WTC11 (cell line): ENCODE measurements at regions not wholly inside any gene's neighbourhood (a gene's known extent, or its start where the extent isn't known, plus 50 kb on each side); places are given as distances from the start of the nearest gene placed in this dataset.

ENCODE experiments used
- ATAC-seq: fragments of 200-7000 bp; cut with Tn5 transposase; 2 replicates; pipeline ENCODE4 v1.10.0; 2021; ENCODE audit warnings: mild to moderate bottlenecking, moderate library complexity
- CTCF ChIA-PET: fragments of 300-600 bp; sonication (Branson Sonifier 250); formaldehyde crosslinking; loops from one replicate; lab custom pipeline; 2021; ENCODE audit warnings: antibody characterized with exemption; lab: Charles Lee
- POLR2A ChIA-PET: fragments of 350-600 bp; sonication (Branson Sonifier 250); formaldehyde crosslinking; loops from one replicate; lab custom pipeline; 2021; ENCODE audit warnings: antibody characterized with exemption; lab: Charles Lee
- DNase-seq: peaks from one replicate; pipeline ENCODE4 v3.0.0; 2021; ENCODE audit warnings: low spot score
- H3K27ac Mint-ChIP-seq: 2 replicates; pipeline ENCODE4 v1.8.0; 2021; ENCODE audit warnings: mixed read lengths
- H3K27me3 Mint-ChIP-seq: 2 replicates; pipeline ENCODE4 v1.8.0; 2021; ENCODE audit warnings: low read depth, mild to moderate bottlenecking, moderate library complexity, mixed read lengths
- H3K36me3 Mint-ChIP-seq: 2 replicates; pipeline ENCODE4 v1.8.0; 2021; ENCODE audit warnings: mixed read lengths
- H3K4me1 Mint-ChIP-seq: 2 replicates; pipeline ENCODE4 v1.8.0; 2022; ENCODE audit warnings: mixed read lengths
- H3K4me3 Mint-ChIP-seq: 2 replicates; pipeline ENCODE4 v1.8.0; 2021; ENCODE audit warnings: mild to moderate bottlenecking, moderate library complexity, mixed read lengths
- H3K9me3 Mint-ChIP-seq: 2 replicates; pipeline ENCODE4 v1.8.0; 2021; ENCODE audit warnings: mixed read lengths
- CREB1 ChIP-seq: sonication (generic); formaldehyde crosslinking; IDR thresholded peaks from 2 replicates; pipeline ENCODE4 v1.8.0; 2023; ENCODE audit warnings: mild to moderate bottlenecking, missing genetic modification reagents
- CTCF ChIP-seq: fragments of 200-600 bp; IDR thresholded peaks from 2 replicates; pipeline ENCODE4 v1.8.0; 2022; ENCODE audit warnings: antibody characterized with exemption
- E2F1 ChIP-seq: sonication (generic); formaldehyde crosslinking; IDR thresholded peaks from 2 replicates; pipeline ENCODE4 v1.8.0; 2022; ENCODE audit warnings: mild to moderate bottlenecking, missing genetic modification reagents
- ETV6 ChIP-seq: sonication (generic); formaldehyde crosslinking; IDR thresholded peaks from 2 replicates; pipeline ENCODE4 v1.8.1; 2022; ENCODE audit warnings: mild to moderate bottlenecking, missing genetic modification reagents
- FOXP1 ChIP-seq: sonication (generic); formaldehyde crosslinking; IDR thresholded peaks from 2 replicates; pipeline ENCODE4 v1.8.0; 2022; ENCODE audit warnings: missing genetic modification reagents, mild to moderate bottlenecking, moderate library complexity, borderline replicate concordance
- GRHL2 ChIP-seq: fragments of 250-450 bp; sonication (Bioruptor Pico); IDR thresholded peaks from 2 replicates; pipeline ENCODE4 v1.8.0; 2022; ENCODE audit warnings: mild to moderate bottlenecking, moderate library complexity; ENCODE audit not compliant: insufficient replicate concordance, severe bottlenecking
- IRF1 ChIP-seq: sonication (generic); formaldehyde crosslinking; IDR thresholded peaks from 2 replicates; pipeline ENCODE4 v1.8.0; 2023; ENCODE audit warnings: missing genetic modification reagents
- JAZF1 ChIP-seq: fragments of 250-450 bp; sonication (Bioruptor Pico); IDR thresholded peaks from 2 replicates; pipeline ENCODE4 v1.9.0; 2021; ENCODE audit warnings: moderate library complexity, mild to moderate bottlenecking, inconsistent platforms
- MYBL2 ChIP-seq: sonication (generic); formaldehyde crosslinking; IDR thresholded peaks from 2 replicates; pipeline ENCODE4 v1.8.1; 2023; ENCODE audit warnings: mild to moderate bottlenecking, moderate library complexity, missing genetic modification reagents
- NR3C1 ChIP-seq: sonication (generic); formaldehyde crosslinking; conservative IDR thresholded peaks from 2 replicates; pipeline ENCODE4 v1.8.1; 2023; ENCODE audit warnings: low read depth, mild to moderate bottlenecking, missing genetic modification reagents
- SOX15 ChIP-seq: fragments of 250-450 bp; sonication (Bioruptor Pico); IDR thresholded peaks from 2 replicates; pipeline ENCODE4 v1.9.0; 2021; ENCODE audit warnings: mild to moderate bottlenecking
- TCF7 ChIP-seq: sonication (generic); formaldehyde crosslinking; IDR thresholded peaks from 2 replicates; pipeline ENCODE4 v1.8.0; 2022; ENCODE audit warnings: mild to moderate bottlenecking, low read depth, missing genetic modification reagents, moderate library complexity
- TP53 ChIP-seq: sonication (generic); formaldehyde crosslinking; IDR thresholded peaks from 2 replicates; pipeline ENCODE4 v1.8.1; 2023; ENCODE audit warnings: mild to moderate bottlenecking, missing genetic modification reagents
- ZNF138 ChIP-seq: sonication (generic); formaldehyde crosslinking; conservative IDR thresholded peaks from 2 replicates; pipeline ENCODE4 v1.8.1; 2022; ENCODE audit warnings: mild to moderate bottlenecking, moderate library complexity, missing genetic modification reagents
- ZNF232 ChIP-seq: sonication (generic); formaldehyde crosslinking; IDR thresholded peaks from 2 replicates; pipeline ENCODE4 v1.8.0; 2022; ENCODE audit warnings: mild to moderate bottlenecking, missing genetic modification reagents
- ZNF317 ChIP-seq: sonication (generic); formaldehyde crosslinking; IDR thresholded peaks from 2 replicates; pipeline ENCODE4 v1.8.1; 2023; ENCODE audit warnings: low read depth, mild to moderate bottlenecking, moderate library complexity, missing genetic modification reagents, borderline replicate concordance
- ZNF671 ChIP-seq: fragments of 250-450 bp; sonication (Bioruptor Pico); IDR thresholded peaks from 2 replicates; pipeline ENCODE4 v1.8.0; 2021; ENCODE audit warnings: mild to moderate bottlenecking
- TF ChIP-seq, protein P1 (sequence below): sonication (generic); formaldehyde crosslinking; IDR thresholded peaks from 2 replicates; pipeline ENCODE4 v1.8.1; 2022; ENCODE audit warnings: low read depth, mild to moderate bottlenecking, moderate library complexity, missing genetic modification reagents, borderline replicate concordance
- TF ChIP-seq, protein P2 (sequence below): fragments of 250-450 bp; sonication (Bioruptor Pico); IDR thresholded peaks from 2 replicates; pipeline ENCODE4 v1.9.0; 2021; ENCODE audit warnings: mild to moderate bottlenecking, borderline replicate concordance
- TF ChIP-seq, protein P3 (sequence below): fragments of 250-450 bp; sonication (Bioruptor Pico); IDR thresholded peaks from 2 replicates; pipeline ENCODE4 v1.9.0; 2021; ENCODE audit warnings: moderate library complexity, mild to moderate bottlenecking, inconsistent platforms, borderline replicate concordance
- TF ChIP-seq, protein P4 (sequence below): sonication (generic); formaldehyde crosslinking; IDR thresholded peaks from 2 replicates; pipeline ENCODE4 v1.8.0; 2023; ENCODE audit warnings: mild to moderate bottlenecking, missing genetic modification reagents
- TF ChIP-seq, protein P5 (sequence below): fragments of 250-450 bp; sonication (Bioruptor Pico); IDR thresholded peaks from 2 replicates; pipeline ENCODE4 v1.9.0; 2021; ENCODE audit warnings: mild to moderate bottlenecking

DNA sequence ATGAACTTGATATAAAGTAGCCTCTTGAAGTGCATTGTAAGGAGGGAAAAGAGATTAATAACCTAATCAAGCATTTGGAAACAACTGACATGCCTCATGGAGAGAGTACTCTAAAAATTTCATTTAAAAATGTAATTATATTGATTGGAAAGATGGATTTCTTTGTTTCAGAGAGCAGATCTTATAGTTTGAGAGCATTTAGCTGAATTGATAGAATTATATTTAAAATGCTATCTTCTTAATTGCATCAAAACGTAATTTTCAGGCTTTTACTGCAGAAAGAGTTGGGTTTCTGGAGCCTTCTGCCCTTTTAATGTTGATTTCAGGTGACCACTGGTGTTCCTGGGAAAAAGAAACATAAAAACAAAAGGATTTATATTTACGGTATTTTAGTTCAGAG, 130.6 kb downstream of the EDN3 start (continued):
- no peak for TF ChIP-seq TP53 (CRISPR knock-in tag)
- TF ChIP-seq E2F1 (CRISPR knock-in tag): no peak
- TF ChIP-seq ZNF671 (CRISPR knock-in tag): no peak
- TF ChIP-seq SOX15 (CRISPR knock-in tag): no peak
- TF ChIP-seq, protein P1, sequence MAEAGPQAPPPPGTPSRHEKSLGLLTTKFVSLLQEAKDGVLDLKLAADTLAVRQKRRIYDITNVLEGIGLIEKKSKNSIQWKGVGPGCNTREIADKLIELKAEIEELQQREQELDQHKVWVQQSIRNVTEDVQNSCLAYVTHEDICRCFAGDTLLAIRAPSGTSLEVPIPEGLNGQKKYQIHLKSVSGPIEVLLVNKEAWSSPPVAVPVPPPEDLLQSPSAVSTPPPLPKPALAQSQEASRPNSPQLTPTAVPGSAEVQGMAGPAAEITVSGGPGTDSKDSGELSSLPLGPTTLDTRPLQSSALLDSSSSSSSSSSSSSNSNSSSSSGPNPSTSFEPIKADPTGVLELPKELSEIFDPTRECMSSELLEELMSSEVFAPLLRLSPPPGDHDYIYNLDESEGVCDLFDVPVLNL (CRISPR knock-in tag): no peak
- TF ChIP-seq FOXP1 (CRISPR knock-in tag): no peak
- TF ChIP-seq ETV6 (CRISPR knock-in tag): no peak
- no peak for TF ChIP-seq CTCF
- TF ChIP-seq MYBL2: no peak
- no peak for TF ChIP-seq ZNF317 (CRISPR knock-in tag)
- TF ChIP-seq JAZF1 (CRISPR knock-in tag): no peak
- TF ChIP-seq, protein P2, sequence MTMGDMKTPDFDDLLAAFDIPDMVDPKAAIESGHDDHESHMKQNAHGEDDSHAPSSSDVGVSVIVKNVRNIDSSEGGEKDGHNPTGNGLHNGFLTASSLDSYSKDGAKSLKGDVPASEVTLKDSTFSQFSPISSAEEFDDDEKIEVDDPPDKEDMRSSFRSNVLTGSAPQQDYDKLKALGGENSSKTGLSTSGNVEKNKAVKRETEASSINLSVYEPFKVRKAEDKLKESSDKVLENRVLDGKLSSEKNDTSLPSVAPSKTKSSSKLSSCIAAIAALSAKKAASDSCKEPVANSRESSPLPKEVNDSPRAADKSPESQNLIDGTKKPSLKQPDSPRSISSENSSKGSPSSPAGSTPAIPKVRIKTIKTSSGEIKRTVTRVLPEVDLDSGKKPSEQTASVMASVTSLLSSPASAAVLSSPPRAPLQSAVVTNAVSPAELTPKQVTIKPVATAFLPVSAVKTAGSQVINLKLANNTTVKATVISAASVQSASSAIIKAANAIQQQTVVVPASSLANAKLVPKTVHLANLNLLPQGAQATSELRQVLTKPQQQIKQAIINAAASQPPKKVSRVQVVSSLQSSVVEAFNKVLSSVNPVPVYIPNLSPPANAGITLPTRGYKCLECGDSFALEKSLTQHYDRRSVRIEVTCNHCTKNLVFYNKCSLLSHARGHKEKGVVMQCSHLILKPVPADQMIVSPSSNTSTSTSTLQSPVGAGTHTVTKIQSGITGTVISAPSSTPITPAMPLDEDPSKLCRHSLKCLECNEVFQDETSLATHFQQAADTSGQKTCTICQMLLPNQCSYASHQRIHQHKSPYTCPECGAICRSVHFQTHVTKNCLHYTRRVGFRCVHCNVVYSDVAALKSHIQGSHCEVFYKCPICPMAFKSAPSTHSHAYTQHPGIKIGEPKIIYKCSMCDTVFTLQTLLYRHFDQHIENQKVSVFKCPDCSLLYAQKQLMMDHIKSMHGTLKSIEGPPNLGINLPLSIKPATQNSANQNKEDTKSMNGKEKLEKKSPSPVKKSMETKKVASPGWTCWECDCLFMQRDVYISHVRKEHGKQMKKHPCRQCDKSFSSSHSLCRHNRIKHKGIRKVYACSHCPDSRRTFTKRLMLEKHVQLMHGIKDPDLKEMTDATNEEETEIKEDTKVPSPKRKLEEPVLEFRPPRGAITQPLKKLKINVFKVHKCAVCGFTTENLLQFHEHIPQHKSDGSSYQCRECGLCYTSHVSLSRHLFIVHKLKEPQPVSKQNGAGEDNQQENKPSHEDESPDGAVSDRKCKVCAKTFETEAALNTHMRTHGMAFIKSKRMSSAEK (CRISPR knock-in tag): no peak
- TF ChIP-seq, protein P3, sequence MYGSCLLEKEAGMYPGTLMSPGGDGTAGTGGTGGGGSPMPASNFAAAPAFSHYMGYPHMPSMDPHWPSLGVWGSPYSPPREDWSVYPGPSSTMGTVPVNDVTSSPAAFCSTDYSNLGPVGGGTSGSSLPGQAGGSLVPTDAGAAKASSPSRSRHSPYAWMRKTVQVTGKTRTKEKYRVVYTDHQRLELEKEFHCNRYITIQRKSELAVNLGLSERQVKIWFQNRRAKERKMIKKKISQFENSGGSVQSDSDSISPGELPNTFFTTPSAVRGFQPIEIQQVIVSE (CRISPR knock-in tag): no peak

GRCh38 chr20:59434960-59435359, 134.5 kb downstream of the EDN3 start:
- CTCF ChIA-PET: interaction anchor here (1.3 to 1.6 kb wide), 2 partner anchors 21 to 31 kb away, joined by 4 to 6 read pairs; no protein-coding TSS in a partner anchor
- DNase-seq: no peak
- no peak overlapping the region for H3K4me3 Mint-ChIP-seq
- no peaks in the 10 kb centered on the region for H3K36me3 Mint-ChIP-seq
- no peaks in the 10 kb centered on the region for H3K9me3 Mint-ChIP-seq
- POLR2A ChIA-PET: no interaction called here
- H3K27me3 Mint-ChIP-seq: no peaks in the 10 kb centered on the region; the same call in 1 of the 2 replicates
- peaks cover 2% of the 10 kb centered on the region; the same call in 1 of the 2 replicates for H3K4me1 Mint-ChIP-seq
- no peak for ATAC-seq
- H3K27ac Mint-ChIP-seq: no peak overlapping the region
- TF ChIP-seq GRHL2 (CRISPR knock-in tag) (no peak), ZNF671 (CRISPR knock-in tag) (no peak), ZNF232 (CRISPR knock-in tag) (no peak), TCF7 (no peak), NR3C1 (CRISPR knock-in tag) (no peak), IRF1 (CRISPR knock-in tag) (no peak), CREB1 (CRISPR knock-in tag) (no peak), ZNF138 (CRISPR knock-in tag) (no peak), FOXP1 (CRISPR knock-in tag) (no peak)
- TF ChIP-seq, protein P4, sequence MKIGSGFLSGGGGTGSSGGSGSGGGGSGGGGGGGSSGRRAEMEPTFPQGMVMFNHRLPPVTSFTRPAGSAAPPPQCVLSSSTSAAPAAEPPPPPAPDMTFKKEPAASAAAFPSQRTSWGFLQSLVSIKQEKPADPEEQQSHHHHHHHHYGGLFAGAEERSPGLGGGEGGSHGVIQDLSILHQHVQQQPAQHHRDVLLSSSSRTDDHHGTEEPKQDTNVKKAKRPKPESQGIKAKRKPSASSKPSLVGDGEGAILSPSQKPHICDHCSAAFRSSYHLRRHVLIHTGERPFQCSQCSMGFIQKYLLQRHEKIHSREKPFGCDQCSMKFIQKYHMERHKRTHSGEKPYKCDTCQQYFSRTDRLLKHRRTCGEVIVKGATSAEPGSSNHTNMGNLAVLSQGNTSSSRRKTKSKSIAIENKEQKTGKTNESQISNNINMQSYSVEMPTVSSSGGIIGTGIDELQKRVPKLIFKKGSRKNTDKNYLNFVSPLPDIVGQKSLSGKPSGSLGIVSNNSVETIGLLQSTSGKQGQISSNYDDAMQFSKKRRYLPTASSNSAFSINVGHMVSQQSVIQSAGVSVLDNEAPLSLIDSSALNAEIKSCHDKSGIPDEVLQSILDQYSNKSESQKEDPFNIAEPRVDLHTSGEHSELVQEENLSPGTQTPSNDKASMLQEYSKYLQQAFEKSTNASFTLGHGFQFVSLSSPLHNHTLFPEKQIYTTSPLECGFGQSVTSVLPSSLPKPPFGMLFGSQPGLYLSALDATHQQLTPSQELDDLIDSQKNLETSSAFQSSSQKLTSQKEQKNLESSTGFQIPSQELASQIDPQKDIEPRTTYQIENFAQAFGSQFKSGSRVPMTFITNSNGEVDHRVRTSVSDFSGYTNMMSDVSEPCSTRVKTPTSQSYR: no peak
- TF ChIP-seq, protein P5, sequence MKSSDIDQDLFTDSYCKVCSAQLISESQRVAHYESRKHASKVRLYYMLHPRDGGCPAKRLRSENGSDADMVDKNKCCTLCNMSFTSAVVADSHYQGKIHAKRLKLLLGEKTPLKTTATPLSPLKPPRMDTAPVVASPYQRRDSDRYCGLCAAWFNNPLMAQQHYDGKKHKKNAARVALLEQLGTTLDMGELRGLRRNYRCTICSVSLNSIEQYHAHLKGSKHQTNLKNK: no peak
